ENCODE measurements at regions not wholly inside any gene's neighbourhood (a gene's known extent, or its start where the extent isn't known, plus 50 kb on each side); places are given as distances from the start of the nearest gene placed in this dataset.

DNA sequence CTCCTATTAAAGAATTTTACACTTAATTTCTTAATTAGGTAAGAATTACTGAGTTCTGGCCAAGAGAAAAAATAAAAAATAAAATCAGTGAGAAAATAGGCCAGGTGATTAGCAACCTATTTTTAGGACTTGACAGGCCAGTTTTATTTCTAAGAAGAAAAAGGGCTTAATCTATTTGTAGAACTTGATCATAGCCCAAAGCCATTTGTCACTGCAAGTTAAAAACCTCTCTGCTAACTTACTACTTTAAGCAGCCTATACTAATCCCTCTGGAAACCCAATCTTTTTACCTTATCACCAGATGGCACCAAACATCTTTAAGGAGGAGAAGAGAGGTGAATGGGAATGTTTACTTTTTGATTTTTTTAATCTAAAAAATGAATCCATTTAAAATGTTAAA lies 222.1 kb upstream of the RHOBTB1 start:
- no peak overlapping the region for H3K27ac ChIP-seq
- DNase-seq (ENCODE audit: low spot score in 2 of 2), result no peak
- H3K27me3 ChIP-seq, result no peaks in the 10 kb centered on the region
- TF ChIP-seq POLR2AphosphoS5 (IDR thresholded peaks at IDR 0.05) (no peak), POLR2A (IDR thresholded peaks at IDR 0.05) (no peak), EP300 (IDR thresholded peaks at IDR 0.05) (no peak)
- TF ChIP-seq, protein P1, sequence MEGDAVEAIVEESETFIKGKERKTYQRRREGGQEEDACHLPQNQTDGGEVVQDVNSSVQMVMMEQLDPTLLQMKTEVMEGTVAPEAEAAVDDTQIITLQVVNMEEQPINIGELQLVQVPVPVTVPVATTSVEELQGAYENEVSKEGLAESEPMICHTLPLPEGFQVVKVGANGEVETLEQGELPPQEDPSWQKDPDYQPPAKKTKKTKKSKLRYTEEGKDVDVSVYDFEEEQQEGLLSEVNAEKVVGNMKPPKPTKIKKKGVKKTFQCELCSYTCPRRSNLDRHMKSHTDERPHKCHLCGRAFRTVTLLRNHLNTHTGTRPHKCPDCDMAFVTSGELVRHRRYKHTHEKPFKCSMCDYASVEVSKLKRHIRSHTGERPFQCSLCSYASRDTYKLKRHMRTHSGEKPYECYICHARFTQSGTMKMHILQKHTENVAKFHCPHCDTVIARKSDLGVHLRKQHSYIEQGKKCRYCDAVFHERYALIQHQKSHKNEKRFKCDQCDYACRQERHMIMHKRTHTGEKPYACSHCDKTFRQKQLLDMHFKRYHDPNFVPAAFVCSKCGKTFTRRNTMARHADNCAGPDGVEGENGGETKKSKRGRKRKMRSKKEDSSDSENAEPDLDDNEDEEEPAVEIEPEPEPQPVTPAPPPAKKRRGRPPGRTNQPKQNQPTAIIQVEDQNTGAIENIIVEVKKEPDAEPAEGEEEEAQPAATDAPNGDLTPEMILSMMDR (IDR thresholded peaks at IDR 0.05), result no peak
- no peak overlapping the region for H3K4me3 ChIP-seq
- H3K36me3 ChIP-seq, result no peaks in the 10 kb centered on the region
- no peaks in the 10 kb centered on the region for H3K9me3 ChIP-seq
- peaks cover 27% of the 10 kb centered on the region for H3K4me1 ChIP-seq

DNA sequence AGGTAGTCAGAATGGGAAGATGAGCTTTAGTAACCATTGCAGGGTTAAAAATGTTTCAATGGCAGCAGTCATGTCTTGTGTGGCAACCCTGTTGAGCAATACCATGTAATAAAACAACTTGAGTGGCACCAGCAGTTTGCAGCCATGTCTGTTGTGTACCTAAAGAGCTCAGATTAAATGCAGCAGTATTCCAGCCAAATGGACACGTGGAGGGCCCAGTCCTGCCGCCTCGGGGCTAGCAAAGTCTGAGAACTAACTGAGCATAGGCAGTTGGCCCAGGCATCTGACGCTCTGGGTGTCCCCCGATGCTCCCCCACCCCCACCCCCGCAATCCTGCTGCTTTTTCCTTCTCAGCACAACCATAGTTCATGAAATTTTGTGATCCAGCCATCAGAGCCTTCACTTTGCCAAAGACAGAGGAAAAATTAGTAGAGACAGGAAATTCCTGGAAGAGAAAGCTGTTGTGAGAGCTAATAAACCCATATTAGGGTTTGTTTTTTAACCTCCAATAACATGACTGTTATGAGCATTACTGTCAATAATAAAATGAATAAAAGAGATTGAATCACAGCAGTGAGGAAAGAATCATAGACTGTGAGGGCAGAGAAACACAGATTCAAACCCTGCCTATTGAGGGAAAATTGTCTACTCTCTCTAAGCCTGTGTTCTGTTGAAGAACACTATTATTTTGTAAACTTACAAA lies 220.6 kb upstream of the RHOBTB1 start:
- no peaks in the 10 kb centered on the region for H3K9me3 ChIP-seq
- H3K4me3 ChIP-seq, result no peak overlapping the region
- H3K27me3 ChIP-seq, result no peaks in the 10 kb centered on the region
- H3K36me3 ChIP-seq, result no peaks in the 10 kb centered on the region
- TF ChIP-seq POLR2AphosphoS5 (IDR thresholded peaks at IDR 0.05), result no peak
- TF ChIP-seq, protein P1 (IDR thresholded peaks at IDR 0.05), result no peak
- TF ChIP-seq EP300 (IDR thresholded peaks at IDR 0.05), result no peak
- TF ChIP-seq POLR2A (IDR thresholded peaks at IDR 0.05), result no peak
- peak overlapping the region; percentile 26 for H3K27ac ChIP-seq
- peaks cover 30% of the 10 kb centered on the region for H3K4me1 ChIP-seq
- peak in 1 of 2 donors; percentile 56 for DNase-seq (ENCODE audit: low spot score in 2 of 2)
- 23% methylated on average over 6 of the region's 6 CpGs for WGBS

DNA sequence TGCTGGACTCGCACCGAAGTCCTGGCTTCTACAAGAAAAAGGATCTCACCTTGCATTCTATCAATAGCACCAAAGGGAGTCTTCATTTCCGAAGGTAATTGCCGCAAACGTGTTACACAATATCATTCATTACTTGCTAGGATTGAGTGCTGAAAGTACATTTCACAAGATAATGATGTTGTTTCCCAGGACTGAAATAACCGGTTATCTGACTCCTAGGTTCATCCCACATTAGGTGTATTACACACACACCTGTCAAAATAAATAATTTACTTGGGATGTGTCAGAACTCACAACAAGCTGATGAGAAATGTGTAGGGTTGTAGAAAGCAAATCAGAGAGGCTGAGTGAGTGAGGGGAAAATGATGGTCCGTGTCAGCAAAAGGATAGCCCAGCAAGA lies 219.4 kb upstream of the RHOBTB1 start:
- WGBS, result 59% methylated on average over 7 of the region's 7 CpGs
- Histone ChIP-seq H3K36me3 (no peaks in the 10 kb centered on the region), H3K4me3 (no peak overlapping the region), H3K4me1 (peaks cover 31% of the 10 kb centered on the region), H3K27ac (no peak overlapping the region), H3K9me3 (no peaks in the 10 kb centered on the region), H3K27me3 (no peaks in the 10 kb centered on the region)
- DNase-seq (ENCODE audit: low spot score in 2 of 2), result no peak
- TF ChIP-seq, protein P1 (IDR thresholded peaks at IDR 0.05), result no peak
- no peak for TF ChIP-seq POLR2AphosphoS5 (IDR thresholded peaks at IDR 0.05)
- no peak for TF ChIP-seq POLR2A (IDR thresholded peaks at IDR 0.05)
- no peak for TF ChIP-seq EP300 (IDR thresholded peaks at IDR 0.05)

DNA sequence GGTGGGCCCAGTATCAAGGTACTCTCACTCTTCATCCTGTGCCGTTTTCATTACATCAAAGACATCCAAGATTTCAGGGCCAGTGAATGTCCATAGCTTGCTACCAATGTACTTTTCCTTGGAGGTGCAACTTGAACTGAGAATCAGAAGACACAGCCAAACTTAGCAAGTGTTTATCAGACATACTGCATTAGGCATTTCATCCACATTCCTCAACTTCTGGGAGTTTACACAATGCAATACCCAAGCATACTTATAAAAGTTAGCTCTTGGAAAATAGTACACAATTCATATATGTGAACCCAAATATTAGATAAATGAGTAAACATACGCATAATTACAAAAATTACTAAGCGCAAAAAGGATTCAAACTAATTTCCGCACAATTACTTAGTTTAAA lies 216.3 kb upstream of the RHOBTB1 start:
- no peak overlapping the region for H3K4me3 ChIP-seq

DNA sequence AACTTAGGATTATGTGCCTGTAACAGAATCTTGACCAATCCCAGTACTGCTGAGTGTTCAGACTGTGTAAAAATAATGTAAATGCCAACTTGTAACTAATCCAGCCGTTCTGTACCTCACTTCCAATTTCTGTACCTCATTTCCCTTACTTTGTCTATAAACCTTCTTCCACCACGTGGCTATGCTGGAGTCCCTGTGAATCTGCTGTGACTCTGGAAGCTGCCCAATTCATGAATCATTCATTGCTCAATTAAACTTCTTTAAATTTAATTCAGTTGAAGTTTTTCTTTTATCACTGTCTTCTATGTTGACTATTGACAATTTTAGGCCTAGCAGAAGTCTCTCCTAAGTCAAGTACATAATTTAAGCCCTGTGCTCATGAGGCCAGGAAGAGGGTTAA lies 215.3 kb upstream of the RHOBTB1 start:
- H3K27ac ChIP-seq, result no peak overlapping the region
- DNase-seq (ENCODE audit: low spot score in 2 of 2), result no peak
- H3K4me1 ChIP-seq, result peaks cover 17% of the 10 kb centered on the region
- H3K9me3 ChIP-seq, result no peaks in the 10 kb centered on the region
- TF ChIP-seq EP300 (IDR thresholded peaks at IDR 0.05) (no peak), POLR2A (IDR thresholded peaks at IDR 0.05) (no peak), POLR2AphosphoS5 (IDR thresholded peaks at IDR 0.05) (no peak)
- TF ChIP-seq, protein P1 (IDR thresholded peaks at IDR 0.05), result no peak
- H3K4me3 ChIP-seq, result no peak overlapping the region
- H3K36me3 ChIP-seq, result no peaks in the 10 kb centered on the region
- H3K27me3 ChIP-seq, result no peaks in the 10 kb centered on the region
- whole genome bisulfite sequencing, result 44% methylated on average over 2 of the region's 2 CpGs

More for the DNA sequence above, 216.3 kb upstream of the RHOBTB1 start:
- no peaks in the 10 kb centered on the region for H3K27me3 ChIP-seq
- no peak for DNase-seq (ENCODE audit: low spot score in 2 of 2)
- 86% methylated on average over 4 of the region's 4 CpGs for WGBS
- TF ChIP-seq, protein P1 (IDR thresholded peaks at IDR 0.05), result no peak
- H3K9me3 ChIP-seq, result no peaks in the 10 kb centered on the region
- no peaks in the 10 kb centered on the region for H3K36me3 ChIP-seq
- no peak overlapping the region for H3K27ac ChIP-seq
- H3K4me1 ChIP-seq, result peaks cover 27% of the 10 kb centered on the region

All from suprapubic skin (tissue), 4 donors.